Natural killer cell (primary cell): ENCODE measurements at regions not wholly inside any gene's neighbourhood (a gene's known extent, or its start where the extent isn't known, plus 50 kb on each side); places are given as distances from the start of the nearest gene placed in this dataset.

Experiments
- ATAC-seq, 3 donors: fragments of 150-1000 bp in 2 of 3; fragments of 200-7000 bp in 1 of 3; cut with Tn5 transposase; 1 replicate in 1 of 3; 2 replicates in 2 of 3; pipeline ENCODE4 v1.10.0; 2021; ENCODE audit warnings: mild to moderate bottlenecking in 2 of 3, moderate library complexity in 2 of 3
- DNase-seq, 2 donors: peaks; one replicate each; pipeline versions ENCODE4 v3.0.0 to v3.0.0-alpha.2; 2013 to 2021; ENCODE audit warnings: mixed read lengths in 1 of 2
- H3K27ac ChIP-seq: one replicate; pipeline ENCODE4 v1.5.1; 2013; ENCODE audit warnings: mild to moderate bottlenecking, low read length
- H3K27me3 ChIP-seq: one replicate; pipeline ENCODE4 v1.6.1; 2013; ENCODE audit warnings: low read length; ENCODE audit not compliant: control insufficient read depth, insufficient read depth
- H3K36me3 ChIP-seq: one replicate; pipeline ENCODE4 v1.6.1; 2013; ENCODE audit warnings: low read length; ENCODE audit not compliant: control insufficient read depth, insufficient read depth
- H3K4me1 ChIP-seq: one replicate; pipeline ENCODE4 v1.6.1; 2013; ENCODE audit warnings: low read length; ENCODE audit not compliant: control insufficient read depth, insufficient read depth
- H3K4me3 ChIP-seq: one replicate; pipeline ENCODE4 v1.5.1; 2013; ENCODE audit warnings: low read length
- H3K9me3 ChIP-seq: one replicate; pipeline ENCODE4 v1.6.1; 2013; ENCODE audit warnings: low read length; ENCODE audit not compliant: control insufficient read depth, insufficient read depth
- H3K27ac Mint-ChIP-seq, 2 donors: one replicate each; pipeline ENCODE4 v1.8.0; 2022; ENCODE audit warnings: mild to moderate bottlenecking in 2 of 2, mixed read lengths in 2 of 2, moderate library complexity in 1 of 2
- H3K27me3 Mint-ChIP-seq, 2 donors: one replicate each; pipeline ENCODE4 v1.8.0; 2022; ENCODE audit warnings: low read depth in 2 of 2, mixed read lengths in 2 of 2
- H3K36me3 Mint-ChIP-seq: one replicate; pipeline ENCODE4 v1.8.0; 2022; ENCODE audit warnings: mixed read lengths
- H3K4me1 Mint-ChIP-seq, 2 donors: one replicate each; pipeline ENCODE4 v1.8.0; 2022; ENCODE audit warnings: mixed read lengths in 2 of 2
- H3K4me3 Mint-ChIP-seq: one replicate; pipeline ENCODE4 v1.8.0; 2022; ENCODE audit warnings: mild to moderate bottlenecking, moderate library complexity, mixed read lengths
- H3K9me3 Mint-ChIP-seq, 2 donors: one replicate each; pipeline ENCODE4 v1.8.0; 2022; ENCODE audit warnings: mixed read lengths in 2 of 2
- WGBS: methylation state at CpG from one replicate; pipeline ENCODE4 v1.1.7; 2013; ENCODE audit warnings: missing lambda C conversion rate; ENCODE audit not compliant: insufficient coverage; 5-methylcytosine and 5-hydroxymethylcytosine counted together
- intact Hi-C: fragments of 100-400 bp; cut with micrococcal nuclease; formaldehyde crosslinking; loops from one replicate; pipeline ENCODE4 v1.14.2; 2022
- TF ChIP-seq, protein P1 (sequence below): fragments of 200-600 bp; IDR thresholded peaks from one replicate; pipeline ENCODE4 v1.8.0; 2022; ENCODE audit warnings: antibody characterized with exemption

DNA sequence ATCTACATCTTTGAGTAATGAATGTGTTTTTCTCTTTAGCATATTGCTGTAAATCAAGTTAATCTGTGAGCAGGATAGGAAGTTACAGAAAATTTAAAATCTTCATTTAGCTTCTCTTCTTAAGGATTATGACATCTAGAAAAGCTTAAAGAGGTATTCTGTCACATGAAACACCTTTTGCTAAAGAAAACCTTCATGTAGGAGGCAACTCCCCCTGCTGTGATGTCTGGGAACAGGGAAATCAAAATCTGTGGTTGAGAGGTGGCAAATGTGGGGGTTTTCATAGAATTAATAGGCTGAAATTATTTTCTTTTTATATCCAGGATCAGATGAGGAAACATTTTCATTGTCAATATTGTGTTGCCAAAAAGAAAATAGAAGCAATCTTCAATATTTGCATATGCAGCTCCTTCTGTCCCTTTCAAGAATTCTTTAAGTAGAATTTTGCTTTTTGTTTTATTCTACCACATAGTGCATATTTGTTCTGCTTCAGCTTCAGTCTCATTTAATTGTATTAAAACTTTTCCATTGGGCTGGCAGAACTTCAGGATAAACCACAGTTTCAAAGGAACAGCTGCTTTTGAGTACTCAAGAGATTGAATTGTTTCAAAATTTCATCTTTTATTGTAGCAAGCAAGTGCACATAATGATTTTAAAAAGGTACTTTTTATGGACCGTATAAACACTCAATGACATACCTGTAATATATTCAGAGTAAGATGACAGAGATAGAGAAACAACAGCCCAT lies 128.4 kb downstream of the RAP2B start:
- Histone ChIP-seq H3K27ac (no peak overlapping the region), H3K4me3 (no peak overlapping the region), H3K36me3 (no peaks in the 10 kb centered on the region), H3K27me3 (no peaks in the 10 kb centered on the region), H3K9me3 (no peaks in the 10 kb centered on the region), H3K4me1 (peaks cover 5% of the 10 kb centered on the region)
- DNase-seq (peak in 1 of 2 donors; percentile 70), ATAC-seq (no peak)
- Mint-ChIP-seq H3K36me3 (no peaks in the 10 kb centered on the region), H3K9me3 (no peaks in the 10 kb centered on the region), H3K27ac (peak overlapping the region in 1 of 2 donors; percentile 31), H3K4me1 (peaks cover 52 to 54% of the 10 kb centered on the region in 2 donors), H3K27me3 (no peaks in the 10 kb centered on the region), H3K4me3 (no peak overlapping the region)
- WGBS = no CpG with 5 or more reads among the region's 1 CpG
- intact Hi-C loops = loop anchor here (5.0 kb wide), 1 partner anchor 68 kb away; no protein-coding TSS in a partner anchor
- TF ChIP-seq, protein P1, sequence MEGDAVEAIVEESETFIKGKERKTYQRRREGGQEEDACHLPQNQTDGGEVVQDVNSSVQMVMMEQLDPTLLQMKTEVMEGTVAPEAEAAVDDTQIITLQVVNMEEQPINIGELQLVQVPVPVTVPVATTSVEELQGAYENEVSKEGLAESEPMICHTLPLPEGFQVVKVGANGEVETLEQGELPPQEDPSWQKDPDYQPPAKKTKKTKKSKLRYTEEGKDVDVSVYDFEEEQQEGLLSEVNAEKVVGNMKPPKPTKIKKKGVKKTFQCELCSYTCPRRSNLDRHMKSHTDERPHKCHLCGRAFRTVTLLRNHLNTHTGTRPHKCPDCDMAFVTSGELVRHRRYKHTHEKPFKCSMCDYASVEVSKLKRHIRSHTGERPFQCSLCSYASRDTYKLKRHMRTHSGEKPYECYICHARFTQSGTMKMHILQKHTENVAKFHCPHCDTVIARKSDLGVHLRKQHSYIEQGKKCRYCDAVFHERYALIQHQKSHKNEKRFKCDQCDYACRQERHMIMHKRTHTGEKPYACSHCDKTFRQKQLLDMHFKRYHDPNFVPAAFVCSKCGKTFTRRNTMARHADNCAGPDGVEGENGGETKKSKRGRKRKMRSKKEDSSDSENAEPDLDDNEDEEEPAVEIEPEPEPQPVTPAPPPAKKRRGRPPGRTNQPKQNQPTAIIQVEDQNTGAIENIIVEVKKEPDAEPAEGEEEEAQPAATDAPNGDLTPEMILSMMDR = no peak

DNA sequence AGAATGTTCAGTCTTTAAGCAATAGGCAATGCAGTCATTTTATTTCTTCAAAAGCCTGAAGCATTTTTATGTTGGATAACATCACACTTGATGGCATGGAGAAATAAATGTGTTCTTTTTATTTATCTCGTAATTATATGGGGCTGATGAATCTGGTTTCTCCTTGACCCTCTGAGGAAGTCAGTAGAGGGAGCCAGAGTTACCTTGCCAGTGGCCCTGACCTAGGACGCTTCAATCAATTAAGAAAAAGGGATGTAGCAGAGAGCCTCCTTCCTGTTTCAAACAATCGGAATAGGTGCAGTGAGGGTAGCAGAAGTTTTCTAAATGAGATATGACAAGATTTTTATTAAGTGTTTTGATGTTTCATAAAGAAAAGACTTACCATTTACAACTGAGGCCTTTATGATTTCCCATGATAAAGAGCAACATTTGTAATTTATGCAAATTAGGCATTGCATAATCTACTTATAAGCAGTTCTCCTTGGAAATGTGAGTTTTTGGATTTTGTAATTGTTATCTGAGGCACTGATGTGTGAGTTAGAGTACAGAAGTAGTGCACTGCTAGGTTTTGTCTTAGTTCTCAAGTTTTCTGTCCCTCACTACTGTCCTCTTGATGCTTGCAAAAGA lies 129.1 kb downstream of the RAP2B start:
- Mint-ChIP-seq H3K4me1 (peaks cover 45 to 47% of the 10 kb centered on the region in 2 donors), H3K4me3 (peak overlapping the region; percentile 25), H3K27ac (peak overlapping the region; percentile 31 to 50), H3K27me3 (no peaks in the 10 kb centered on the region), H3K36me3 (no peaks in the 10 kb centered on the region), H3K9me3 (no peaks in the 10 kb centered on the region)
- Histone ChIP-seq H3K36me3 (no peaks in the 10 kb centered on the region), H3K27me3 (no peaks in the 10 kb centered on the region), H3K4me3 (no peak overlapping the region), H3K27ac (no peak overlapping the region), H3K9me3 (no peaks in the 10 kb centered on the region), H3K4me1 (peaks cover 2% of the 10 kb centered on the region)
- WGBS = 30% methylated on average over 3 of the region's 3 CpGs
- DNase-seq (peak in 1 of 2 donors; percentile 56), ATAC-seq (peak; percentile 55 to 73 (median 63))
- TF ChIP-seq, protein P1 = no peak
- intact Hi-C loops = loop anchor here (5.0 kb wide), 1 partner anchor 69 kb away; no protein-coding TSS in a partner anchor

DNA sequence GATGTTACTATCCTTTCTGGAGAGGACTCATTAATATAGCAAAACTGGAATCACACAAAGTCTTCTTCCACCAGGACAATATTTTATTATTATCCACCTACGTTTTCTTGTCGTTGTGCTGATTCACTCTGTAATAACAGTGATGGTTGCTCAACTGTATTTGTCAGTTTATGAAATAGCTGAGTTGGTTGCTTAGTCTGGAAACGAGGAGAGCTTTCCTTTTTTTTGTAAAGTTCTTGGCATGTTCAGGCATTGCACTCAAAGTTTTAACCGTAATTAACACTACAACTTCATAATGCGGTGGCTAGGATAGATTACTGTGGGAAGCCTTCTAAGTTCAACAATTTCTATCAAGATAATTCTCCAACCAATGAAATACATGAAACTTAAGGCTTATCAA lies 131.2 kb downstream of the RAP2B start:
- Mint-ChIP-seq H3K27ac (no peak overlapping the region), H3K9me3 (no peaks in the 10 kb centered on the region), H3K27me3 (no peaks in the 10 kb centered on the region), H3K4me3 (no peak overlapping the region), H3K36me3 (no peaks in the 10 kb centered on the region), H3K4me1 (peaks cover 33 to 34% of the 10 kb centered on the region in 2 donors)
- ATAC-seq (no peak), DNase-seq (no peak)
- Histone ChIP-seq H3K27me3 (no peaks in the 10 kb centered on the region), H3K27ac (no peak overlapping the region), H3K4me1 (peaks cover 2% of the 10 kb centered on the region), H3K9me3 (no peaks in the 10 kb centered on the region), H3K4me3 (no peak overlapping the region), H3K36me3 (no peaks in the 10 kb centered on the region)
- intact Hi-C loops = loop anchor here (5.0 kb wide), 1 partner anchor 71 kb away; no protein-coding TSS in a partner anchor
- TF ChIP-seq, protein P1 = no peak
- 78% methylated on average over 4 of the region's 5 CpGs for WGBS
